HepG2 (cell line): ENCODE measurements at regions not wholly inside any gene's neighbourhood (a gene's known extent, or its start where the extent isn't known, plus 50 kb on each side); places are given as distances from the start of the nearest gene placed in this dataset.

Source experiments
- ATF6 ChIP-seq: sonication (generic); formaldehyde crosslinking; conservative IDR thresholded peaks from 2 replicates; pipeline ENCODE4 v1.4.0; 2020; ENCODE audit warnings: missing genetic modification reagents
- CTCF ChIP-seq: sonication (generic); formaldehyde crosslinking; IDR thresholded peaks from 2 replicates; pipeline ENCODE4 v1.5.0; 2020; ENCODE audit warnings: mild to moderate bottlenecking, missing genetic modification reagents, moderate library complexity
- ELF4 ChIP-seq: sonication (generic); formaldehyde crosslinking; IDR thresholded peaks from 2 replicates; pipeline ENCODE4 v1.5.0; 2020; ENCODE audit warnings: missing genetic modification reagents, mild to moderate bottlenecking, moderate library complexity, borderline replicate concordance
- ERF ChIP-seq: IDR thresholded peaks from 2 replicates; pipeline ENCODE4 v1.6.1; 2018; ENCODE audit warnings: missing biosample characterization, missing genetic modification reagents
- FOSL1 ChIP-seq: sonication (generic); formaldehyde crosslinking; IDR thresholded peaks from 2 replicates; pipeline ENCODE4 v1.9.0; 2021; ENCODE audit warnings: missing genetic modification reagents, borderline replicate concordance
- HMGXB4 ChIP-seq, 2 experiments: sonication (generic) in 1 of 2; formaldehyde crosslinking in 1 of 2; IDR thresholded peaks; 2 replicates each; pipeline versions ENCODE4 v1.4.0 to v1.6.1; 2018 to 2020; ENCODE audit warnings: missing genetic modification reagents in 2 of 2, borderline replicate concordance in 1 of 2, low read depth in 1 of 2, mild to moderate bottlenecking in 1 of 2, missing biosample characterization in 1 of 2
- HOXA7 ChIP-seq: sonication (generic); formaldehyde crosslinking; IDR thresholded peaks from 2 replicates; pipeline ENCODE4 v1.8.1; 2022; ENCODE audit warnings: mild to moderate bottlenecking, missing genetic modification reagents, moderate library complexity
- NFE2L1 ChIP-seq: sonication (generic); formaldehyde crosslinking; IDR thresholded peaks from 2 replicates; pipeline ENCODE4 v1.4.0; 2020; ENCODE audit warnings: missing genetic modification reagents, mild to moderate bottlenecking, borderline replicate concordance
- RNF219 ChIP-seq: sonication (generic); formaldehyde crosslinking; IDR thresholded peaks from 2 replicates; pipeline ENCODE4 v1.5.0; 2020; ENCODE audit warnings: mild to moderate bottlenecking, missing genetic modification reagents
- SRF ChIP-seq: IDR thresholded peaks from 2 replicates; pipeline ENCODE4 v1.6.1; 2011; ENCODE audit warnings: mild to moderate bottlenecking, low read depth, low read length, moderate library complexity

GRCh38 chr17:72332367-72332766 lies 211.5 kb downstream of the SOX9 start:
- no peak for TF ChIP-seq ELF4 (CRISPR knock-in tag)
- TF ChIP-seq HOXA7, result no peak
- no peak for TF ChIP-seq ERF (CRISPR knock-in tag)
- no peak for TF ChIP-seq RNF219
- no peak for TF ChIP-seq ATF6 (CRISPR knock-in tag)
- TF ChIP-seq FOSL1 (CRISPR knock-in tag), result no peak
- TF ChIP-seq CTCF (CRISPR knock-in tag), result no peak
- TF ChIP-seq NFE2L1 (CRISPR knock-in tag), result no peak
- no peak for TF ChIP-seq HMGXB4 (CRISPR knock-in tag; IDR thresholded peaks at IDR 0.05; ENCODE audit: borderline replicate concordance in 1 of 2, low read depth in 1 of 2)
- TF ChIP-seq SRF, result no peak
